ENCODE measurements at regions not wholly inside any gene's neighbourhood (a gene's known extent, or its start where the extent isn't known, plus 50 kb on each side); places are given as distances from the start of the nearest gene placed in this dataset.

- ATAC-seq, result no peak
- no peak for TF ChIP-seq CTCF (IDR thresholded peaks at IDR 0.05)
- intact Hi-C loops (cut with DNase I), result no loop called here
- WGBS, 3 donors, result 89 to 90% (median 90%) methylated on average over 5 of the region's 5 CpGs
- no peaks in the 10 kb centered on the region for H3K27me3 ChIP-seq (ENCODE audit: insufficient read depth in 3 of 3, low read length in 2 of 3)
- H3K4me3 ChIP-seq, result no peak overlapping the region
- H3K36me3 ChIP-seq (ENCODE audit: insufficient read depth in 1 of 2, low read depth in 1 of 2), result no peaks in the 10 kb centered on the region
- DNase-seq, result no peak
- no peaks in the 10 kb centered on the region for H3K4me1 ChIP-seq
- no peak overlapping the region for H3K27ac ChIP-seq
- no peaks in the 10 kb centered on the region for H3K9me3 ChIP-seq
Observed at GRCh38 chr4:166519774-166520173, 646.7 kb downstream of the TLL1 start.

GRCh38 chr4:166527500-166527899 is 654.5 kb downstream of the TLL1 start:
- Histone ChIP-seq H3K27me3 (ENCODE audit: insufficient read depth in 3 of 3, low read length in 2 of 3) (no peaks in the 10 kb centered on the region), H3K4me1 (no peaks in the 10 kb centered on the region), H3K27ac (no peak overlapping the region), H3K4me3 (no peak overlapping the region), H3K9me3 (no peaks in the 10 kb centered on the region), H3K36me3 (ENCODE audit: insufficient read depth in 1 of 2, low read depth in 1 of 2) (no peaks in the 10 kb centered on the region)
- no peak for DNase-seq
- no peak for TF ChIP-seq CTCF (IDR thresholded peaks at IDR 0.05)
- intact Hi-C loops (cut with DNase I), result no loop called here
- no peak for ATAC-seq
- WGBS, 3 donors, result 46 to 56% (median 49%) methylated on average over 3 of the region's 3 CpGs

- TF ChIP-seq CTCF (IDR thresholded peaks at IDR 0.05), result no peak
- 81 to 82% (median 81%) methylated on average over 3 of the region's 3 CpGs for WGBS, 3 donors
- no peak for DNase-seq
- intact Hi-C loops (cut with DNase I), result no loop called here
- Histone ChIP-seq H3K9me3 (no peaks in the 10 kb centered on the region), H3K4me3 (no peak overlapping the region), H3K36me3 (ENCODE audit: insufficient read depth in 1 of 2, low read depth in 1 of 2) (no peaks in the 10 kb centered on the region), H3K27me3 (ENCODE audit: insufficient read depth in 3 of 3, low read length in 2 of 3) (no peaks in the 10 kb centered on the region), H3K4me1 (no peaks in the 10 kb centered on the region), H3K27ac (no peak overlapping the region)
- no peak for ATAC-seq
Observed at GRCh38 chr4:166531703-166532102, 658.7 kb downstream of the TLL1 start.

GRCh38 chr4:166535865-166536264 is 662.8 kb downstream of the TLL1 start:
- no peaks in the 10 kb centered on the region for H3K9me3 ChIP-seq
- DNase-seq, result no peak
- no peak overlapping the region for H3K27ac ChIP-seq
- H3K4me3 ChIP-seq, result no peak overlapping the region
- TF ChIP-seq CTCF (IDR thresholded peaks at IDR 0.05), result no peak
- ATAC-seq, result no peak
- no peaks in the 10 kb centered on the region for H3K36me3 ChIP-seq (ENCODE audit: insufficient read depth in 1 of 2, low read depth in 1 of 2)
- 79 to 86% (median 82%) methylated on average over 7 of the region's 7 CpGs for WGBS, 3 donors
- no peaks in the 10 kb centered on the region for H3K4me1 ChIP-seq
- intact Hi-C loops (cut with DNase I), result no loop called here
- H3K27me3 ChIP-seq (ENCODE audit: insufficient read depth in 3 of 3, low read length in 2 of 3), result no peaks in the 10 kb centered on the region

- intact Hi-C loops (cut with DNase I), result no loop called here
- Histone ChIP-seq H3K27me3 (ENCODE audit: insufficient read depth in 3 of 3, low read length in 2 of 3) (no peaks in the 10 kb centered on the region), H3K36me3 (ENCODE audit: insufficient read depth in 1 of 2, low read depth in 1 of 2) (no peaks in the 10 kb centered on the region), H3K27ac (no peak overlapping the region), H3K4me3 (no peak overlapping the region), H3K9me3 (no peaks in the 10 kb centered on the region), H3K4me1 (no peaks in the 10 kb centered on the region)
- WGBS, 3 donors, result 77 to 80% (median 80%) methylated on average over 2 of the region's 2 CpGs
- no peak for DNase-seq
- ATAC-seq, result no peak
- TF ChIP-seq CTCF (IDR thresholded peaks at IDR 0.05), result no peak
Observed at GRCh38 chr4:166538491-166539005, 665.5 kb downstream of the TLL1 start.

Measured in psoas muscle (tissue), 7 donors.